Tibial artery (tissue), 4 donors: ENCODE measurements at regions not wholly inside any gene's neighbourhood (a gene's known extent, or its start where the extent isn't known, plus 50 kb on each side); places are given as distances from the start of the nearest gene placed in this dataset.

Experiments
- DNase-seq, 2 donors: peaks; one replicate each; pipeline ENCODE4 v3.0.0-alpha.2; 2019
- H3K27ac ChIP-seq, 2 donors: fragments of 200-600 bp; sonication (generic) in 1 of 2; 1 replicate in 1 of 2; 2 replicates in 1 of 2; pipeline ENCODE4 v1.5.1; 2018 to 2019; ENCODE audit warnings: mild to moderate bottlenecking in 1 of 2
- H3K27me3 ChIP-seq, 2 donors: fragments of 200-600 bp; sonication (generic) in 1 of 2; one replicate each; pipeline versions ENCODE4 v1.5.1 to v1.6.0; 2016 to 2019
- H3K36me3 ChIP-seq, 3 donors: fragments of 200-600 bp; sonication (generic) in 2 of 3; one replicate each; pipeline ENCODE4 v1.5.1; 2016 to 2019; ENCODE audit warnings: mild to moderate bottlenecking in 2 of 3
- H3K4me1 ChIP-seq, 4 donors: fragments of 200-600 bp; sonication (generic) in 2 of 4; 1 replicate in 3 of 4; 2 replicates in 1 of 4; pipeline ENCODE4 v1.5.1; 2016 to 2019
- H3K4me3 ChIP-seq, 2 donors: fragments of 200-600 bp; sonication (generic) in 1 of 2; 1 replicate in 1 of 2; 2 replicates in 1 of 2; pipeline ENCODE4 v1.5.1; 2018 to 2019; ENCODE audit warnings: mild to moderate bottlenecking in 2 of 2
- H3K9me3 ChIP-seq, 3 donors: fragments of 200-600 bp; sonication (generic) in 1 of 3; one replicate each; pipeline ENCODE4 v1.5.1; 2016 to 2019
- intact Hi-C: fragments of 100-400 bp; cut with DNase I; formaldehyde crosslinking; loops from one replicate; pipeline ENCODE4 v1.15.0; 2023; ENCODE audit warnings: low total_unique reads
- TF ChIP-seq, protein P1 (sequence below), 2 experiments: fragments of 200-600 bp in 1 of 2; fragments of 450-650 bp in 1 of 2; IDR thresholded peaks; one replicate each; pipeline ENCODE4 v1.5.1; 2017 to 2019; ENCODE audit warnings: antibody characterized with exemption in 2 of 2, mild to moderate bottlenecking in 1 of 2, moderate library complexity in 1 of 2

DNA sequence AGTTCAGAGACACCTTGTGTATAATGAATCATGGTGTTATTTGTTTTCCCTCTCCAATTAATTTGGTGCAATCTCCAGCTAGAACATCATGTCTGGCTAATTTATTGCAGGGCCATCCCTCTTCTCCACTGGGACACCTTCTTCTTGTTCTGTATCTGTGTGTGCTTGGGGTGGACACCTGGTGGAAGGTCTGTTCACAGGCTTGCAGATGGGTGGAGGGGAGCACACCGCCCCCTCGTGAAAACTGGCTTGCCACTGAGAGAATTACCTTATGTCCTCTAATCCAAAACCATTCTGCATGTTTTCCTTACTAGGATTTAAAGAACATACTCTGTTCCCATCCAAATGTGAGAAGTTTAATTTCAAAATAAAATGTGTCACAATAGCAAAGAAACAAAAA lies 1160.4 kb upstream of the ZEB2 start:
- Histone ChIP-seq H3K36me3 (no peaks in the 10 kb centered on the region), H3K9me3 (no peaks in the 10 kb centered on the region), H3K27ac (no peak overlapping the region), H3K4me3 (no peak overlapping the region), H3K4me1 (no peaks in the 10 kb centered on the region), H3K27me3 (no peaks in the 10 kb centered on the region)
- TF ChIP-seq, protein P1, sequence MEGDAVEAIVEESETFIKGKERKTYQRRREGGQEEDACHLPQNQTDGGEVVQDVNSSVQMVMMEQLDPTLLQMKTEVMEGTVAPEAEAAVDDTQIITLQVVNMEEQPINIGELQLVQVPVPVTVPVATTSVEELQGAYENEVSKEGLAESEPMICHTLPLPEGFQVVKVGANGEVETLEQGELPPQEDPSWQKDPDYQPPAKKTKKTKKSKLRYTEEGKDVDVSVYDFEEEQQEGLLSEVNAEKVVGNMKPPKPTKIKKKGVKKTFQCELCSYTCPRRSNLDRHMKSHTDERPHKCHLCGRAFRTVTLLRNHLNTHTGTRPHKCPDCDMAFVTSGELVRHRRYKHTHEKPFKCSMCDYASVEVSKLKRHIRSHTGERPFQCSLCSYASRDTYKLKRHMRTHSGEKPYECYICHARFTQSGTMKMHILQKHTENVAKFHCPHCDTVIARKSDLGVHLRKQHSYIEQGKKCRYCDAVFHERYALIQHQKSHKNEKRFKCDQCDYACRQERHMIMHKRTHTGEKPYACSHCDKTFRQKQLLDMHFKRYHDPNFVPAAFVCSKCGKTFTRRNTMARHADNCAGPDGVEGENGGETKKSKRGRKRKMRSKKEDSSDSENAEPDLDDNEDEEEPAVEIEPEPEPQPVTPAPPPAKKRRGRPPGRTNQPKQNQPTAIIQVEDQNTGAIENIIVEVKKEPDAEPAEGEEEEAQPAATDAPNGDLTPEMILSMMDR (IDR thresholded peaks at IDR 0.05), result no peak
- DNase-seq, result no peak
- intact Hi-C loops, result no loop called here

DNA sequence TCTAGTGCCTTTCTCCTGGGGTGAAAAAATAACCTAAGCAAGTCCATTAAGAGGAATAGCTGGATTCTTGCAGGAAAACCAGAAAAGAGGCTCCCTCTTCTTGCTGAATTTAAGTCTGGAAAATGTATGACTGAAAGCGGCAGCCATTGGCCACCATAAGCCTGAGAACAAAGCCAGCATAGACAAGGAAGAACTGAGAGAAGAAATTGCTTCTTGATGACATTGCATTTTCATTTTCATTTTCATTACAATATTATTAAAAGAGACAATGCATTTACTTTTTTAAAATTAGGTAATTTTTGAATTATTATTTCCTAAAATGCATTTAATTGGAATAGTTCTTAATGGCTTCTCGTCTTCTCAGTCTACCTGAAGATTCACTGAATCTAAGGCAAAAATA lies 1157.5 kb upstream of the ZEB2 start:
- no peaks in the 10 kb centered on the region for H3K27me3 ChIP-seq
- DNase-seq, result no peak
- no peaks in the 10 kb centered on the region for H3K4me1 ChIP-seq
- H3K36me3 ChIP-seq, result no peaks in the 10 kb centered on the region
- H3K27ac ChIP-seq, result no peak overlapping the region
- intact Hi-C loops, result no loop called here
- no peaks in the 10 kb centered on the region for H3K9me3 ChIP-seq
- TF ChIP-seq, protein P1 (IDR thresholded peaks at IDR 0.05), result no peak
- H3K4me3 ChIP-seq, result no peak overlapping the region

DNA sequence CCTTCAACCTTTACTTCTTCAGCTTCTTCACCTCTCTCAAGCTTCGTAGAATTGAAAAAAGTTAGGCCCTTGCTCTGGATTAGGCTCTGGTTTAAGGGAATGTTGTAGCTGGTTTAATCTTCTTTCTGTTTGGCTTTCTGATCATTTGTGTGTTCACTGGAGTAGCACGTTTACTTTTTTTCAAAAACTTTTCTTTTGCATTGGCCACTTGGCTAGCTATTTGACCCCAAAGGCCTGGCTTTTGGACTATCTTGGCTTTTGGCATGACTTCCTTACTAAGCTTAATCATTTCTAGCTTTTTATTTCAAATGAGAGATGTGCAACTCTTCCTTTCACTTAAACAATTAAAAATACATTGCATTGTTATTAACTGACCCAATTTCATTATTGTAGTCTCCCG lies 1154.8 kb upstream of the ZEB2 start:
- no peaks in the 10 kb centered on the region for H3K9me3 ChIP-seq
- no peaks in the 10 kb centered on the region for H3K4me1 ChIP-seq
- intact Hi-C loops, result no loop called here
- H3K27ac ChIP-seq, result no peak overlapping the region
- DNase-seq, result no peak
- no peaks in the 10 kb centered on the region for H3K27me3 ChIP-seq
- H3K4me3 ChIP-seq, result no peak overlapping the region
- no peaks in the 10 kb centered on the region for H3K36me3 ChIP-seq
- TF ChIP-seq, protein P1 (IDR thresholded peaks at IDR 0.05), result no peak

DNA sequence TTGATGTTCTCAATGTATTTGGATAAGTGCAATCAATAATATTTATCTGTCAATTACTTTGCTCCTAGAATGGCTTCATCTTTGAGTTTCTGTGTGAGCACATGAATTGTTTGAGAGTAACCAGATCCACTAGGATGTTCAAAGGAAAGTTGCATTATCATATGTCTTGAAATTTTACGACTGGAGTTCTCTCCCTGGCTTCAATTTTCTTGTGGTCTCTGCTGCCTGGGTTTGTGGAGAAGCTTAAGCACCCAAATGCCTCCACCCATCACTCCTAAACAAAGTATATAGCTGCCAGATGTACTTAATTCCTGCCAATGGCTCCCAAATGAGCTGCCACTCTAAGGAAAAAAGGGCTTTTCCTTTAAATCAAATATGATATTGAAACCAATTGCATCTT lies 1149.4 kb upstream of the ZEB2 start:
- Histone ChIP-seq H3K36me3 (no peaks in the 10 kb centered on the region), H3K4me3 (no peak overlapping the region), H3K4me1 (no peaks in the 10 kb centered on the region), H3K9me3 (no peaks in the 10 kb centered on the region), H3K27ac (no peak overlapping the region), H3K27me3 (no peaks in the 10 kb centered on the region)
- DNase-seq, result no peak
- intact Hi-C loops, result no loop called here
- TF ChIP-seq, protein P1 (IDR thresholded peaks at IDR 0.05), result no peak

DNA sequence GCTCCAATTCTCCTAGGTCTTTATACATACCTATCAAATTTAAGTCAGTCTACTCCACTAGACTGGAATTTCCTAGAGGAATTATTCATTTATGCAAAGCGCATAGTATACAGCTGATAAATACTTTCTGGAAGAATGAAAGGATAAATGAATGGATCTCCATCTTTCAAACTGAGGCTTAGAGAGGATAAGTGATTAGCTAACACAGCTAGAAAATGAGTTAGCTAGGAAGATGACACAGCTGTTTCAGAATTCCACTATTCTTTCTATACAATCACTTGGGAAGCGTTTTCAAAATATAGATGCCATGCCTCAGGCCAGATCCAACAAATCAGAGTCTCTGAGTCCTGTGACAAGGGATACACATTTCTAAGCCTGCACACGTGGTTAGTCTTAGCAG lies 1146.6 kb upstream of the ZEB2 start:
- Histone ChIP-seq H3K27me3 (no peaks in the 10 kb centered on the region), H3K4me1 (no peaks in the 10 kb centered on the region), H3K27ac (no peak overlapping the region), H3K4me3 (no peak overlapping the region), H3K36me3 (no peaks in the 10 kb centered on the region), H3K9me3 (no peaks in the 10 kb centered on the region)
- TF ChIP-seq, protein P1 (IDR thresholded peaks at IDR 0.05), result no peak
- intact Hi-C loops, result no loop called here
- DNase-seq, result no peak

DNA sequence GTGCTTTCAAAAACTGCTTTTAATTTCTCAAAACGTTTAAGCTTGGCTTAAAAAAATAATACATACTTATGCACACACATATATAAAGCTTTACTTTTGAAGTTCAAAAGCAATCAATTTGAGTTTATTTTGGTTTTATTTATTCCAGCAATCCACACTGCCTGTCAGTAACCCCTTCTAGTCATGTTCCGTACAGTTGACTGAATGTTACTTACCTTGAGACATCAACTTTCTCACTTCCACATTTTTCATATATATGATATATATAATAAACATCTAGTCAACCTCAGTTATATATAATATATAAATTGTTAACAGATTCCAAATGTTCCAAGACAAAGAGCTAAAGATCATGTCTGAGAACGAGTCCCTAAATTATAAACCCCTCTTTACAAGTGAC lies 1137.3 kb upstream of the ZEB2 start:
- Histone ChIP-seq H3K4me3 (no peak overlapping the region), H3K36me3 (no peaks in the 10 kb centered on the region), H3K9me3 (no peaks in the 10 kb centered on the region), H3K27me3 (no peaks in the 10 kb centered on the region), H3K4me1 (peaks cover 0 to 7% (median 3%) of the 10 kb centered on the region in 4 donors), H3K27ac (no peak overlapping the region)
- DNase-seq, result no peak
- intact Hi-C loops, result no loop called here
- TF ChIP-seq, protein P1 (IDR thresholded peaks at IDR 0.05), result no peak
